CD4-positive, alpha-beta T cell treated with Interleukin-17A for 1 hour (primary cell): ENCODE measurements at regions not wholly inside any gene's neighbourhood (a gene's known extent, or its start where the extent isn't known, plus 50 kb on each side); places are given as distances from the start of the nearest gene placed in this dataset.
"Not testable (repeated sequence)": the region's sequence is repeated elsewhere in the genome, so short reads cannot be mapped to it uniquely, and the experiment has no call there.

Experiments
- DNase-seq: peaks from one replicate; pipeline ENCODE4 v3.0.0-alpha.2; 2020

DNA sequence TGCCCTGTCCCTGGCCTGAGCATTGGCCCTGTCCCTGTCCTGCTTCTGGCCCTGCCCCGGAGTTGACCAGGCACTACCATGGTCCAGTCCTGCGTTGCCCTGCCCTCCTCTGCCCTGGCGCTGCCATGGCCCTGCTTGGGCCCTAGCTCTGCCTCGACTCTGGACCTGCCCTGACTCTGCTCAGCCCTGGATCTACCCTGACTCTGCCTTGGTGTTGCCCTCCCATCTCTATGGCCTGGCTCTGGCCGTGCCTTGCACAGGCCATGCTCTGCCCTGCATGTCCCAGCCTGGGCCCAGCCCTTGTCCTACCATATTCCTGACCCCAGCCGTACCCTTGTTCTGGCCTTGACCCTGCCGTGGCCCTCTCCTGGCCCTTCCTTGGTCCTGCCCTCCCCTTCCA, 235.7 kb downstream of the GOLGA6L6 start:
- not testable (repeated sequence) for DNase-seq

DNA sequence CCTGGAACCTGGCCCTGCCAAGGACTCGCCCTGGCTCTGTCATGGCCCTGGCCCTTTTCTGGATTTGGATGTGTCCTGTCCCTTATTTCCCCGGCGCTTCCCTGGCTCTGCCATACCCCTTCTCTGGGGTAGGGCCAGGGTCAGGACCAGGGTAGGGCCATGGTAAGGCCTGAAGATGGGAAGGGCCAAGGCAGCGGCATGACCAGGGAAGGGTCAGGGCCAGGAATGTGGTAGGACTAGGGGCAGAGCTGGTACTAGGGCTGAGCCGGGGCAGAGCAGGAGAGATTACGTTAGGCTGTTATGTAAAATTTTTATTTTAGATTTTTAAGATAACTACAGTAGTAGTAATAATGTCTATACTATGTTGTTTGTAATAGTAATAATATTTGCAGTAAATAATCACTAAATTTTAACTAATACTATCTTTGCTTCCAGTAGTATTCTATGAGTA, 236.6 kb downstream of the GOLGA6L6 start:
- DNase-seq, result not testable (repeated sequence)

DNA sequence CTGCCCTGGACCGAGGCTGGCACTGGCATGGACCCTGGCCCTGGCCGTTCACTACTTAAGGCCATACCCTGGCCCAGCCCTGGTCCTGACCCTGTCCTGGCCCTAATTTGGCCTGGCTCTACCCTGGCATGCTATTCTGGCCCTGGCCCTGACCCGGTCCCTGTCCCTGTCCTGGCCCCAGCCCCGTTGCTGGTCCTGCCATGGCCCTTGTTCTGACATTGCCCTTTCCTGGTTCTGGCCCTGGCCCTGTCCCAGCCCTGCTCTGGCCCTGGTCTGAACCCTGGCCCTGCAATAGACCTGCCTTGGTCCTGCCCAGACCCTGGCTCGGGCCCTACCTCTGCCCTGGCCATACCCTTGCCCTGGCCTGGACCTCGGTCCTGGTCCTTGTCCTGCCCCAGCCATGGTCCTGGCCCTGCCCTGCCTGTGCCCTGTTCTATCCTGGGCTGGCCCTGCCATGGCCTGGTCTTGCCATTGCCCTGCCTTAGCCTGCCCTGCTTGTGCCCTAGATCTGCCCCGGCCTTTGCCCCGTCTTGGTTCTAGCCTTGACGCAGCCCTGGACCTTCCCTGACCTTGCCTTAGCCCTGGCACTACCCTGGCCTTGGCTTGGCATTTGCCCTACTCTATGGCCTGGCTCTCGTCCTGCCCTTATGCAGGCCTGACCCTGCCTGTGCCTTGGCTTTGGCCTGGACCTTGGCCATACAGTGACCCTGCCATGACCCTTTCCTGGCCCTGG, 237.2 kb downstream of the GOLGA6L6 start:
- not testable (repeated sequence) for DNase-seq

DNA sequence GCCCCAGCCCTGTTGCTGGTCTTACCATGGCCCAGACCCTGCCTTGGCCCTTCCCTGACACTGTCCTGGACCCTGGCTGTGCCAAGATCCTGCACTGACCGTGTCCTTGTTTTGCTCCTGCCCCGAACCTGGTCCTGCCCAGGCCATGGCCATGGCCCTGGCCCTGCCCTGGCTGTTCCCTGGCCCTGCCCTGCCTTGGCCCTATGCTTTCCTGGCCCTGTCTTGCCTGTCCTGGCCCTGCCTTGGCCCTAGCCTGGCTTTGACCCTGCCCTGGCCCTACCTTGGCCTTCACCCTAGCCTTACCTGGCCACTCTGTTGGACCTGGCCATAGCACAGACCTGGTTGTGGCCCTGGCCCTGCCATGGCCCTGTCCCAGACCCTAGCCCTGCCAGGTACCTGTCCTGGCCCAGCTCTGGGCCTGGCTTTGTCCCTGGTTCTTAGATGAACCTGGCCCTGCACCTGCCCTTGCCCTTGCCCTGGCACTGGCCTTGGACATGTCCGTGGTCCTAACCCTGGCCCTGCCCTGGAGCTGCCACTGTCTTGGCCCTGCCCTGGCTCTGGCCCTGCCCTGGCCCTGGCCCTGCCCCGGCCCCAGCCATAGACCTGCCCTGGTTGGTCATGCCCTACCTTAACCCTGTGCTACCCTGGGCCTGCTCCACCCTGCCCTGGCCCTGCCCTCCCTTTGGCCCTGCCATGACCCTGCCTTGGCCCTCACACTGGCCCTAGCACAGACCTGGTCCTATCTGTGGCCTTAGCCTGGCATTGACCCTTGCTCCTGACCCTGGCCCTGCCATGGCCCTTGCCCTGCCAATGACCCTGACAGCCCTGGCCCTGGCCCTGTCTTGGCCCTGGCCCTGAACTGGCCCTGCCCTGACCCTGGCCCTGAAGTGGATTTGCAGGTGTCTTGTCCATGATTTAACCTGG, 238.1 kb downstream of the GOLGA6L6 start:
- not testable (repeated sequence) for DNase-seq

DNA sequence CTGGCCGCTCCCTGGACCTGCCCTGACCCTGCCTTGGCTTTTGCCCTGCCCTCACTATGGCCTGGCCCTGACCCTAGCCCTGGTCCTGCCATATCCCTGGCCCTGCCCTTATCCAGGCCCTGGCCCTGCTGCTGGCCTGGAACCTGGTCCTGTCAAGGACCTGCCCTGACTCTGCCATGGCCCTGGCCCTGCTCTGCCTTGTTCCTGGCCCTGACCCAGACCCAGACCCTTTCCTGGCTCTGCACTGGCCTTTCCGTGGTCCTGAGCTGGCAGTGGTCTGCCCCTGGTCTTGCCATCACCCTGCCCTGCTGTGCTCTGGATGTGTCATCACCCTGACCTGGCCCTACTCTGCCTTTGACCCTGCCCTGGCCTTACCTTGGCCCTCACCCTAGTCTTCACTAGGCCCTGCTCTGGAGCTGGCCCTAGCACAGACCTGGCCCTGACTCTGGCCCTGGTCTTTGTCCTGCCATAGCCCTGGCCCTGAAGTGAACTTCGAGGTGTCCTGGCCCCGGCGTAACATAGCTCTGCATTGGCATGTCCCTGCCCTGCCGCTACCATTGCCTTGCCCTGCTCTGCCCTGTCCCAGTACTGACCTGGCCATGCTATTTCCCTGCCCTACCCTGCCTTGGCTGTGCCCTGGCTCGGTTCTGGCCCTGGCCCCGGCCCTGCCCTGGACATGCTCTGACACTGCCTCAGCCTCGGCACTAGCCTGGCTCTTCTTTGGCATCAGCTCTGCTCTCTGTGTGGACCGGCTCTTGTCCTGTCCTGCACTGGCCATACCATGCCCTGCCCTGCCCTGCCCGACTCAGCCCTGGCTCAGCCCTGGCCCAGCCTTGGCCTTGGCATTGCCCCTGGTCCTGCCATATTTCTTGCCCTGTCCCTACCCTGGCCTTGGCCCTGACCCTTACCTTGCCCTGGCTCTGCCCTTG, 239.2 kb downstream of the GOLGA6L6 start:
- DNase-seq, result not testable (repeated sequence)

DNA sequence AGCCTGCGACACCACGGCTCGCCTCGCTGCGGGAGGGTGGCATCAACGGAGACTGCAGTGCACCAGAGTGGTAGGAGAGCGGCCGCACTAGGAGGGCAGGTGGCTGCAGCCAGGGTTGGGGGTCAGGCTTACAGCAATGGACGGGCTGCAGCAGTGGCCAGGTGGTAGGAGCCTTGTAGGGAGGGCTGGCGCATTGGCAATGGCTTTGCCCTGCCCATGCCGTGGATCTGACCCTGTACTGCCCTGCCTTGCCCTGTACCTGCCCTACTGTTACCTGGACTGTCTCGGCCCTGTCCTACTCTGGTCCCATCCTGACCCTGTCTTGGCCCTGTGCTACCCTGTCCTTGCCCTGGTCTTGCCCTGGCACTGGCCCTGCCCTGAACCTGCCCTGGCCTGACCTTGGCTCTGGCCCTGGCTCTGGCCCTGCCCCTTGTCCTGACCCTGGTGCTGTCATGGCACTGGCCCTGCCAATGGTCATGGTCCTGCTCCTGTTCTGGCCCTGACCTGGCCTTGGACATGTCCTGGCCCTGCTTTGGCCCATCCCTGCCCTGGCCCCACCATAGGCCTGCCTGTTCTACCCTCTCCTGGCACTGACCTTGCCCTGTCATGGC, 240.0 kb downstream of the GOLGA6L6 start:
- DNase-seq, result not testable (repeated sequence)

DNA sequence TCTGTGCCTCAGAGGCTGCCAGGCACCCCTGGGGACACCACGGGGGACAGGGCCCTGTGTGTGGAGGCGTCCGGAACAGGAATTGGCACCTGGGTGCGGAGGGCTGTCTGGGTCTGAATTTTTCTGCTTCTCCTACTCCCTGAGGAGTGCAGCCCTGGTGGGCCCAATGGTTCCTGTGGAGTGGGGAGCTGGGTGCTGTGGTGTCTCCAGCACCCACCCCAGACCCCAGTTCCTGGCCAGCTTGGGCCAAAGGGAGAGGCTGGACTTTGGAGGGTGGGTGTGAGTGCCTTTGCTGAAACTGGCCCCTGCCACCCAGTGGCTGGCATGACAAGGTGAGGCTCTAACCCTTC, 240.6 kb downstream of the GOLGA6L6 start:
- not testable (repeated sequence) for DNase-seq

DNA sequence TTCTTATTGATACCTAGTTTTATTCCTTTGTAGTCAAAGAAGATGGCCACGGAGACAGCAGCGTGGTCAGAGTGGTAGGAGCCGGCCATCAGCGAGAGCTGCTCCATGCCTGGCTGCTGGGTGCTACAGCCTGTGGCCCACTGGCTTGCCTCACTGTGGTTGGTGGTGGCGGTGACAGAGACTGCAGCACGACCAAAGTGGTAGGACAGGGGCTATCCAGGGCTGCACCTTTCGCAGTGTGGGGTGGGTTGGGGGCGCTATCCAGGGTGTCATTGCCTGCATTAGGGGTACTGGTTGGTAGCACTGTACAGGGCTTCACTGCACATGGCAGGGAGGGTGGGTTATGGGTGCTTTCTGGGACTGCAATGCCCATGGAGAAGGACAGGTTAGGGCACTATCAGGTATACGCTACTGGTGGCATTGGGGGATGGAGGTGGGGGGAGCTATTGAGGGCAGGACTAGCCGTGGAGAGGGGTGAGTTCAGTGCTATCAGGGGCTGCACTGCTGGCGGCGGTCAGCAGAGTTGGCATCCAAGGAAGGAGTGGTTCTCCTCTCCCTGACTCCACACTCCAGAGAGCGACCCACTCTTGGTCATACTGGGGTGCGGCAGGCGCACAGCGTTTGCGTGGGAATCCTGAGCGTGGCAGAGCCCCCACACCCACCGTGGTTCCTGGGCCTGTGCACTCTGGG, 241.1 kb downstream of the GOLGA6L6 start:
- DNase-seq, result not testable (repeated sequence)

DNA sequence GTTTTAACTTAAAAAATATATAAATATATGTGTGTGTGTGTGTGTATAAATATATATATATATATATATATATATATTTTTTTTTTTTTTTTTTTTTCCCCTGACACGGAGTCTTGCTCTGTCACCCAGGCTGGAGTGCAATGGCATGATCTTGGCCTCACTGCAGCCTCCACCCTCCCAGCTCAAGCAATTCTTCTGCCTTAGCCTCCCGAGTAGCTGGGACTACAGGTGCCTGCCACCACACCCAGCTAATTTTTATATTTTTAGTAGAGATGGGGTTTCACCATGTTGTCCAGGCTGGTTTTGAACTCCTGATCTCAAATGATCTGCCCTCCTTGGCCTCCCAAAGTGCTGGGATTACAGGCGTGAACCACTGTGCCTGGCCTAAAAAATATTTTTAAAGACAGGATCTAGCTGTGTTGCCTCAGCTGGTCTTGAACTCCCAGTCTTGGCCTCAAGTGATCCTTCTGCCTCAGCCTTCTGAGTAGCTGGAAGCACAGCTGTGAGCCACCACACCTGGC, 243.9 kb downstream of the GOLGA6L6 start:
- DNase-seq, result not testable (repeated sequence)

DNA sequence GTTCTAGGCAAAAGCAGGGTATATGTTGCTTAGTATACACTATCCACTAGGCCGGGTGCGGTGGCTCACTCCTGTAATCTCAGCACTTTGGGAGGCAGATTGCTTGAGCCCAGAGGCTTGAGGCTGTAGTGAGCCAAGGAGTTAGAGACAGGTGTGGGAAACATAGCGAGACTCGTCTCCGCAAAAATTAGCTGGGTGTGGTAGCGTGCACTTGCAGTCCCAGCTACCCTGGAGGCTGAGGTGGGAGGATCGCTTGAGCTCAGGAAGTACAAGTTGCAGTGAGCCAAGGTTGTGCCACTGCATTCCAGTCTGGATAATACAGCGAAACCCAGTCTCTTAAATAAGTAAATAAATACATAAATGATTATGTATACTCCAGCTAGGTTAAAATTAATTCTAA, 245.3 kb downstream of the GOLGA6L6 start:
- not testable (repeated sequence) for DNase-seq

DNA sequence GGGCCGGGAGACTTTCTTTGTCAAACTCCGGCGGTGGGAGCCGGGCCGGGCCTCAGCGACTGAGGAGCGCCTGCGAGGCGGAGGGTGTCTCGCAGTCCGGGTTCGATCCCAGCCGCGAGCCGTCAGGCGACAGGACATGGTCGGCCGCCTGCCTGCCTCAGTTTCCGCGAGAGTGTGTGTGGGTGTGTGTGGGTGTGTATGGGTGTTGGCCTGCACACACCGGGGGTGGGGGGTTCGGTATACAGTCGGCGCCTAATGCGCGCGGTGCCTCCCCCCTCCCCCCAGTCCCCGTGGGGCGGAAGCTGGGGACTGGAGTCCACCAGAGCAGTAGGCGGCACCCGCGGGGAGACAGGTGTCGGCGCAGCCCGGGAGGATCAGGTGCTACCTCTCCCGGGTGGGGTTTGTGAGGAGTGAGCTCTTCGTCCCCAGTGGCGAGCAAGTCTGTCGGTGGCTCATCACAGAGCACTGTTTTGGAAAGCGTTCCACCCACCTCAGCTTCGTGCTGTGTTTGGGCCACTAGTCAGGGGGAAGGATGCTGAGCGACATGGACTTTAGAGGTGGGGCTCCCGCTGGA, 246.3 kb downstream of the GOLGA6L6 start:
- no peak for DNase-seq

DNA sequence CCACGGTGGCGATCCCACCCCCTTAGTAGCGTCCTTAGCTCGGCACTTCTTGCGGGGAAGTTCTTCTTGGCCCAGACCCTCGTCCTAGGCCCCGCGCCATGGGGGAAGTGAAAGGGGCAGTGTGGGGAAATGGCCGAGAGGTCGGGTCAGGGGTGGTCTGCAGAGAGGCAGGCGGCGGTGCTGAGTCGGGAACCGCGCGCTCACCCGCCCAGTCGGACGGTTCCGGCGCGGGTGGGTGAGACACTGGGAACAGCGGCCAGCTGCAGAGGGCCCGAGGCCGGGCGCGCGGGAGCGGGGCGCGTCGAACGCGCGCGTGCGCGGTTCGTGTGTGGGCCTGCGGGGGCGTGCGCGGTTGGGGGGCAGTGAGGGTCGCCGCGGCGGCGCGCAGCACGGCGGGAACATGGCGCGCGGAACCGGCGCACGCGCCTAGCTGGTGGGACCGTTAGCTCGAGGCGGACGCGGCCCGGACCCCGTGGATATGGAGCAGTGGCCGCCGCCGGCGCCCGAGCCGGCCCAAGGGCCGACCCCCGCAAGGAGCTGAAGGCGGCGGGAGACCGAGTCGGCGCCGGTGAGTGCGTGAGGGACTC, 246.9 kb downstream of the GOLGA6L6 start:
- DNase-seq, result no peak

DNA sequence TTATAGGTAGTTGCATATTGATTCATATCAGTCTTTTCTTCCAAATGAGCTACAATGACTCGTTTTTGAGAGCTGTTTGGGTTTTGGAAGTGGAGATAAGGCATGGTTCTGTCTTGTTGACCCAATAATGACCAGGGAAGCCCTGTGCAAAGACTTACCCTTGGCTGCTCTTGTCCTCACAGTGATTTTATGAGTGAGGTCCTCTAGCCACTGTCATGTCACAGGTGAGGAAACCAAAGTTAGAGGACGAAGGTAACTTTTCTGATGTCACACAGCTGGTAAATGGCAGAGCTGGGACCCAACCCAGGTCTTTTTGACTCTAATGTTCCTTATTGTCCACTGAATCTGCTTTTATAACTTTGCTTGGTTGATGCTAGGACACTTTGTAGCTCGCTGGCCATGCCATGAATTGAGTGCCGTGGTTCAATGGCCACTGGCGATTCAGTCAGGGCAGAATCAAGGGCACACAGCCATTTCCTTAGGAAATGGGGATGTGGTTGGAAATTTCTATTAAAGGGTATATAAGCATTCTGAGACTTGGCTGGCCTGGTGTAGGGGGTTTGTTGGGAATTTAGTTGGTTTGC, 249.1 kb downstream of the GOLGA6L6 start:
- DNase-seq, result not testable (repeated sequence)

DNA sequence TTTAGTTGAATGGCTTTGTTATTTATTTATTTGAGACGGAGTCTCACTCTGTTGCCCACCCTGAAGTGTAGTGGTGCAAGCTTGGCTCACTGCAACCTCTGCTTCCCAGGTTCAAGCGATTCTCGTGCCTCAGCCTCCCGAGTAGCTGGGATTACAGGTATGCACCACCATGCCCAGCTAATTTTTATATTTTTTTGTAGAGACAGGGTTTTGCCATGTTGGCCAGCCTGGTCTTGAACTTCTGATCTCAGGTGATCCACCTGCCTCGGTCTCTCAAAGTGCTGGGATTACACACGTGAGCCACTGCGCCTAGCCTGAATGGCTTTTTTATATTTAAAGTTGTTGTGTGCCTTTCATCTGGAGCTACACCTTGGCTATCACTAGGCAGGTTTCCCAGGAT, 250.0 kb downstream of the GOLGA6L6 start:
- DNase-seq, result not testable (repeated sequence)

DNA sequence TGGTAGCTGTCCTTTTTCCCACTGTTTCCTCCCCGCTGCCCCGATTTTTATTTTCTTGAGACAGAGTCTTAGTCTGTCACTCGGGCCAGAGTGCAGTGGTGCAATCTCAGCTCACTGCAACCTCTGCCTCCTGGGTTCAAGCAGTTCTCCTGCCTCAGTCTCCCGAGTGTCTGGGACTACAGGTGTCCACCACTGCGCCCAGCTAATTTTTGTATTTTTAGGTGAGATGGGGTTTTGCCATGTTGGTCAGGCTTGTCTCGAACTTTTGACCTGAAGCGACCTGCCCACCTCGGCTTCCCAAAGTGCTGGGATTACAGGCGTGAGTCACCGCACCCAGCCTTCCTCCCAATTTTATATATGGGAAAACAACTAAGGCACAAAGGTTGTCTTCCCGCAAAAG, 251.0 kb downstream of the GOLGA6L6 start:
- not testable (repeated sequence) for DNase-seq

DNA sequence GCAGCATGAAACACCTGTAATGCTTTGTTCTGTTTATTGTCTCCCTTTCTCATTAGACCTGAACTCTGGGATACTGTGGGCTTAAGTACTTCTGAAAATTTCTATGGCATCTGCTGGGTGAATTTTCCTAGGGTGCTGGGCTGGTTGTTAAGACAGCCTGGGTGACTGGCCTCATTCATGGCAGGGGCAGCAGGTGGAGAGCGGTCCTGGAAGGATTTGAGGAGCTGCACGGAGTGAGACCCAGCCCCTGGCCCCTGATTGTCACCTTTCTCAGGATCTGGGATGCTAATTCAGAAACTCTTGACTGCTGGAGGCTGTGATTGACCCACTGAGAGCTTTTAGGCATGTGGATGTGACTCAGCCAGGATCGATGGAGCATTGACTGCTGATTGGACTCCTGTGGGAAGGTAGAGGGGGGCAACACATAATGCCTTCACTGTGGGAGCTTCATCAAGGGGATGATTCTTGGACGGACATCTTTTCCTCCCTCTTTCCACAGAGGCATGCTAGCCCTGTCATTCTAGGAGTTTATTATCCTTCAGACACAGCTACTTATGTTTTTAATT, 252.0 kb downstream of the GOLGA6L6 start:
- not testable (repeated sequence) for DNase-seq

DNA sequence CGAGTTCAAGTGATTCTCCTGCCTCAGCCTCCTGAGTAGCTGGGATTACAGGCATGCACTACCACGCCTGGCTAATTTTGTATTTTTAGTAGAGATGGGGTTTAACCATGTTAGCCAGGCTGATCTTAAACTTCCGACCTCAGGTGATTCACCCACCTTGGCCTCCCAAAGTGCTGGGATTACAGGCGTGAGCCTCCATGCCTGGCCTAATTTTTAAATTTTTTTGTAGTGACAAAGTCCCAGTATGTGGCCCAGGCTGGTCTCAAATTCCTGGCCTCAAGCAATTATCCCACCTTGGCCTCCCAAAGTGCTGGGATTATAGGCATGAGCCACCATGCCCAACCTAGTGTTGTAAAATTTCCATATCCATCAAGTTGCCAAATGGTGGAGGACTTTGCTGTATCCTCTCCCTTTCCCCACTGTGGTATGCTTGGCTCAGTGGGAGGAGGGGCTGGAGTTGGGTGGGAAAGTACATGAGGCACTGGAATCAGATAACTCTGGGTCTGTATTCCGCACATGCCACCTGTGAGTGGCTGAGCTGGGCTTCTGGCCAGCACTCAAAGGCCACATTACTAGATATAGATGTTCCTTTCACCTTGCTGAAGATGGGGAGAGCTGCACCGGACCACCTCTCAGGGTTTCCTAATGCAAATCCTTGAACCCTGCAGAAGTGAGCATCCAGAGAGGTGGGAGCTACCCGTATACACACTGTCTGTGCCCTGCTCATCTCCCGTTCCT, 252.6 kb downstream of the GOLGA6L6 start:
- DNase-seq, result not testable (repeated sequence)

DNA sequence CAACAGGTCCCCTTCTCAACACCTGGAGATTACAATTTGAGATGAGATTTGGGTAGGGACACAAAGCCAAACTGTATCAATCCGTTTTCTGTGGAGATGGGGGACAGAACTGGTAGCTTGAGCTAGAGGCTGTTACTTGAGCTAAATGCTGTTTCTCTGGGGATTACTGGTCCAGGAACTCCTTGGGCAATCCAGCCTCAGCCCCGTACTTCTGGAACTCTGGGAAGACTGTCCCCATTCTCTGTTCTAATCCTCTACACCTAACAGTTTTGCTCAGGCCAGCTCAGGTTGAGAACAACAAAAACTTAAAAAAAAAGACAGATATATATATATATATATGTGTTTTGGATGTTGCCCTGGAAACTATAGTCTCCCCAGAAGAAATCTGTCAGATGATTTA, 255.0 kb downstream of the GOLGA6L6 start:
- not testable (repeated sequence) for DNase-seq

DNA sequence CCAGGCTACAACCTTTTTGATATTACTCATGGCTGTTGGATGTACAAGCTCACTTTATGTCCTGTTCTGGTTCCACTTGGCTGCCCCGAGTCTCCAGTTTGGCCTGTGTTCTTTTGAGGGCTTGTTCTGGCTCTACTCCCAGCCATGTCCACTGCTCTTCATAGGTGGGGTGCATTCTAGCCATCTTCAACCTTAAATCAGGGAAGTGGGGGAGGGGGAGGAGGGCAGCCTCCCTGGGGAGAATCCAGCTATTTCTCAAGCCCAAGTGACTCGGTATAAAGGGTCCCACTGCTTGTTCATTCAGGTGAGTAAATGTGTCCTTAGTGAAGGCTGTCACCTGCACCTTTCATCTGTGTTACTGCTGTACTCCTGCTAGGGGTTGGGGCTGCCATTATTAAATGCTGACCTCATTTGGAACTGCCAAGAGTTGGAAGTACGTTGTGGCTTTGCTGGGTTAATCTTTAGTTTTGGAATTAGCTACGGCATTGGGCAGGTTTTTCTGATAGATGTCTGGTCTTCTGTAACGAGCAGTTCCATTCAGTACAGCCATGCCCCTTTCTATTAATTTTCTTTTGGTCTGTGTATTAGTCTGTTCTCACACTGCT, 255.8 kb downstream of the GOLGA6L6 start:
- not testable (repeated sequence) for DNase-seq
